Natural killer cell treated with Interleukin-12 subunit alpha and Interleukin-12 subunit beta and Interleukin-15 and Interleukin-18, amount 100 ng/mL, for 72 hours (primary cell): ENCODE measurements at regions not wholly inside any gene's neighbourhood (a gene's known extent, or its start where the extent isn't known, plus 50 kb on each side); places are given as distances from the start of the nearest gene placed in this dataset.

ENCODE experiments used
- ATAC-seq, 2 donors: fragments of 150-1000 bp; cut with Tn5 transposase in 1 of 2; sonication (Bioruptor Pico), chemical (Tn5 transposase) in 1 of 2; 2 replicates each; pipeline ENCODE4 v1.10.0; 2021
- DNase-seq: peaks from one replicate; pipeline ENCODE4 v3.0.0; 2022; ENCODE audit warnings: low spot score
- H3K27ac Mint-ChIP-seq, 2 donors: 1 replicate in 1 of 2; 2 replicates in 1 of 2; pipeline ENCODE4 v1.8.0; 2022; ENCODE audit warnings: mixed read lengths in 2 of 2, mild to moderate bottlenecking in 1 of 2, moderate library complexity in 1 of 2
- H3K27me3 Mint-ChIP-seq, 2 donors: 1 replicate in 1 of 2; 2 replicates in 1 of 2; pipeline ENCODE4 v1.8.0; 2022; ENCODE audit warnings: mixed read lengths in 2 of 2
- H3K36me3 Mint-ChIP-seq: one replicate; pipeline ENCODE4 v1.8.0; 2022; ENCODE audit warnings: mixed read lengths
- H3K4me1 Mint-ChIP-seq, 2 donors: 1 replicate in 1 of 2; 2 replicates in 1 of 2; pipeline ENCODE4 v1.8.0; 2022; ENCODE audit warnings: low read depth in 2 of 2, mixed read lengths in 2 of 2, mild to moderate bottlenecking in 1 of 2
- H3K4me3 Mint-ChIP-seq: one replicate; pipeline ENCODE4 v1.8.0; 2022; ENCODE audit warnings: mixed read lengths
- H3K9me3 Mint-ChIP-seq: 2 replicates; pipeline ENCODE4 v1.8.0; 2022; ENCODE audit warnings: mixed read lengths

- Mint-ChIP-seq H3K4me3 (no peak overlapping the region), H3K4me1 (no peaks in the 10 kb centered on the region), H3K36me3 (no peaks in the 10 kb centered on the region), H3K9me3 (no peaks in the 10 kb centered on the region), H3K27ac (no peak overlapping the region), H3K27me3 (peaks cover 34 to 58% of the 10 kb centered on the region in 2 donors)
- ATAC-seq, result no peak
- no peak for DNase-seq
Measured at GRCh38 chr5:133729800-133730199, 117.5 kb upstream of the FSTL4 start.

DNA sequence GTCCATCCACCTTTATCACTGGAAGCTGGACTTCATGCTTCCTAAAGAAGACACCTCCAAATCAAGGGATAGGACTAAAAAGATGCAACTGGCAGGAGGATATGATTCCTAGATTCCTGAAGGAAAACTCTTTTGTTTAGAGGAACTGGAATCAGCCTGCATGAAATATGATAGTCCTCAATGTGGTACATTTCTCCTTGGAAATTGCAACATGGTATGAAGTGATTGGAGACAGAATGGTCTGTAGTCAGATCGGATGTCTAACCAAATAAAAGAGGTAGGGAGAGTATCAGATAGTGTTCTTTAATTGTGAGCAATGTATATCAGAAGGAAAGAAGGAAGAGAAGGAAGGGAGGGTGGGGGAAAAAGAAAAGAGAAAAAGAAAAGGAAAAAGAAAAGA lies 116.1 kb upstream of the FSTL4 start:
- ATAC-seq (no peak), DNase-seq (no peak)
- H3K27ac Mint-ChIP-seq, result no peak overlapping the region
- H3K27me3 Mint-ChIP-seq, result peaks cover 34 to 45% of the 10 kb centered on the region in 2 donors
- H3K9me3 Mint-ChIP-seq, result no peaks in the 10 kb centered on the region
- H3K36me3 Mint-ChIP-seq, result no peaks in the 10 kb centered on the region
- H3K4me1 Mint-ChIP-seq, result no peaks in the 10 kb centered on the region
- H3K4me3 Mint-ChIP-seq, result no peak overlapping the region

- Mint-ChIP-seq H3K27ac (no peak overlapping the region), H3K27me3 (peaks cover 30 to 41% of the 10 kb centered on the region in 2 donors)
Measured at GRCh38 chr5:133727636-133728035, 115.3 kb upstream of the FSTL4 start.

DNA sequence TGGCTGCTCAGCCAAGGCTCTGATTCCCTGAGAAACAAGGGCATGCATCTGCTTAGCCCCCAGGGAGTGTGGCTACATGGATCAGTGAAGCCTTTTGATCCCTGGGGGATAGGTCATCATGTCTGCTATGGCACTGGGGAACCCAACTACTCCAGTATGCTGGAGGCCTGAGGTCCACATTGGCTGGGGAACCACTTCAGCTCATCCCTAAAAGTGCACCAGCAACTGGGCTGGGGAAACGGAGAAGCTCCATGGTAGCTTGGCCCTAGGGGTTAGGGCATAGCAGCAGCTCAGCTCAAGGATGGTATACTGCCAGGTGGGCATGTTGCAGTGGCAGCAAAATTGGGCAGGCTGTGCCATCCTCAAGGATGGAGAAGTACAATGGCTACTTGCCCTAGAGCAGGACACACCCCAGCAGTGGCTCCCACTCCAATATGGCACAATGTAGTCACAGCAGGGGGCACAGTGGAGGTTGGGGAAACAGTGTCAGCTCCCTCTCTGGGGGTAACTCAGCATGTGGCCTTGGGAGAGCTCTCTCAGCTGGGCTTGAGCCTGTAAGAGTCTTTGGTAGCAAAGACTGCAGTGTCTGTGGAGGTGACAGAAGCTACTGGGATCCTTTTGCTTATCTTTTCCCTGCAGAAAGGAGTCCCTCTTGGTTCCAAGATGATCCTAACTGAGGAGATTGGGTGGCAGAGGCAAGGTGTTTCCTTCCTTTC lies 111.5 kb upstream of the FSTL4 start:
- ATAC-seq, result no peak
- H3K27ac Mint-ChIP-seq, result no peak overlapping the region
- no peaks in the 10 kb centered on the region for H3K4me1 Mint-ChIP-seq
- no peak for DNase-seq
- H3K27me3 Mint-ChIP-seq, result peaks cover 21 to 39% of the 10 kb centered on the region in 2 donors
- no peak overlapping the region for H3K4me3 Mint-ChIP-seq
- peaks cover 21% of the 10 kb centered on the region for H3K36me3 Mint-ChIP-seq
- peaks cover 9% of the 10 kb centered on the region for H3K9me3 Mint-ChIP-seq

More at GRCh38 chr5:133727636-133728035, 115.3 kb upstream of the FSTL4 start:
- Mint-ChIP-seq H3K4me1 (no peaks in the 10 kb centered on the region), H3K4me3 (no peak overlapping the region), H3K9me3 (peaks cover 4% of the 10 kb centered on the region), H3K36me3 (no peaks in the 10 kb centered on the region)
- DNase-seq (no peak), ATAC-seq (no peak)

- ATAC-seq (no peak), DNase-seq (no peak)
- Mint-ChIP-seq H3K4me1 (no peaks in the 10 kb centered on the region), H3K36me3 (peaks cover 21% of the 10 kb centered on the region), H3K27ac (no peak overlapping the region), H3K9me3 (peaks cover 9% of the 10 kb centered on the region), H3K4me3 (no peak overlapping the region), H3K27me3 (peaks cover 22 to 32% of the 10 kb centered on the region in 2 donors)
Measured at GRCh38 chr5:133723126-133723525, 110.8 kb upstream of the FSTL4 start.

DNA sequence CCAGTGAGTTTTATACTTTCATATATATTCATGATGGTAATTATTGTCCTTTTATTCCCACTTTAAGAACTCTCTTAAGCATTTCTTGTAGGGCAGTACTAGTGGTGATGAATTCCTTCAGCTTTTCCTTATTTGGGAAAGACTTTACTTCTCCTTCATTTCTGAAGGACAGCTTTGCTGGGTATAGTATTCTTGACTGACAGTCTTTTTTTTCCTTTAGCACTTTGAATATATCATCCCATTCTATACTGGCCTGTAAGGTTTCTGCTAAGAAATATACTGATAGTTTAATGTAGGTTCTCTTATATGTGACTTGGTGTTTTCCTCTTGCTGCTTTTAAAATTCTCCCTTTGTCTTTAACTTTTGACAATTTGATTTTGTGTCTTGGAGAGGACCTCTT lies 109.0 kb upstream of the FSTL4 start:
- H3K27me3 Mint-ChIP-seq, result peaks cover 25 to 32% of the 10 kb centered on the region in 2 donors
- no peak overlapping the region for H3K4me3 Mint-ChIP-seq
- DNase-seq (no peak), ATAC-seq (no peak)
- H3K9me3 Mint-ChIP-seq, result peaks cover 9% of the 10 kb centered on the region
- H3K27ac Mint-ChIP-seq, result no peak overlapping the region
- H3K36me3 Mint-ChIP-seq, result peaks cover 21% of the 10 kb centered on the region
- no peaks in the 10 kb centered on the region for H3K4me1 Mint-ChIP-seq

GRCh38 chr5:133718457-133718856 lies 106.1 kb upstream of the FSTL4 start:
- H3K9me3 Mint-ChIP-seq, result peaks cover 9% of the 10 kb centered on the region
- peaks cover 18 to 27% of the 10 kb centered on the region in 2 donors for H3K27me3 Mint-ChIP-seq

DNA sequence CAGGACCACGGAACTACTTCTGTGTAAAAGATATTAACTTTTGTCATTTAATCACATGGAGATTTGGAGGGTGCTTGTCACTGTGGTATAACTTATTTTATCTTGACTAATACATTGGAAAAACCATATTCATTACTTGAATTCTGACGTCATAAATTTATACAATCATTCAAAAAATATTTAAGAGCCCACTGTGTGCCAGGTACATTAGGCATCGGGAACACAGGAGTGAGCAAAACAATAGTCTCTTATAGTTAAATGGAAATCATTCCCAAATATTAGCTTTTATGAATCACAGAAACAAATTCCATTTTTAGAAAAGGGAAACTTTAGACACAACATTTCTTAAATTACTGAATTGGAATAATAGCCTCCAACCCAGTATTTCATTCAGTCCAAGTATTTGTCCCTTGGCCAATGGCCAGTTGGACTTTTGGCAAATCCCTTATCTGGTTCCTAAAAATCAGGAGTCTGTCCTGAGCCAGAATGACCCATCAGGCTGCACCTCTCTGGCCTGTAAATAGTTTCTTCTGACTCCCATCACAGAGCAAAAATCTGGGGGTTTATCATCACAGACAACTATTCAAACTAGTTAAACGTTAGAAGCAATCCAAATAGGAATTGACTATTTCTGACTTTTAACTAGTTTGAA lies 104.3 kb upstream of the FSTL4 start:
- H3K9me3 Mint-ChIP-seq, result no peaks in the 10 kb centered on the region
- H3K4me3 Mint-ChIP-seq, result no peak overlapping the region
- peaks cover 10 to 13% of the 10 kb centered on the region in 2 donors for H3K27me3 Mint-ChIP-seq
- H3K4me1 Mint-ChIP-seq, result no peaks in the 10 kb centered on the region
- no peak overlapping the region for H3K27ac Mint-ChIP-seq
- peaks cover 12% of the 10 kb centered on the region for H3K36me3 Mint-ChIP-seq
- ATAC-seq, result no peak
- no peak for DNase-seq

More at GRCh38 chr5:133718457-133718856, 106.1 kb upstream of the FSTL4 start:
- no peak for DNase-seq
- Mint-ChIP-seq H3K27ac (no peak overlapping the region), H3K4me3 (no peak overlapping the region), H3K36me3 (peaks cover 21% of the 10 kb centered on the region), H3K4me1 (no peaks in the 10 kb centered on the region)
- ATAC-seq, result no peak

GRCh38 chr5:133715616-133716015 lies 103.3 kb upstream of the FSTL4 start:
- peaks cover 4 to 10% of the 10 kb centered on the region in 2 donors for H3K27me3 Mint-ChIP-seq
- H3K4me3 Mint-ChIP-seq, result no peak overlapping the region
- ATAC-seq (no peak), DNase-seq (no peak)
- H3K9me3 Mint-ChIP-seq, result no peaks in the 10 kb centered on the region
- H3K4me1 Mint-ChIP-seq, result no peaks in the 10 kb centered on the region
- H3K36me3 Mint-ChIP-seq, result peaks cover 1% of the 10 kb centered on the region
- no peak overlapping the region for H3K27ac Mint-ChIP-seq

- H3K4me1 Mint-ChIP-seq, result no peaks in the 10 kb centered on the region
- no peak overlapping the region for H3K27ac Mint-ChIP-seq
- H3K4me3 Mint-ChIP-seq, result no peak overlapping the region
- H3K36me3 Mint-ChIP-seq, result no peaks in the 10 kb centered on the region
- H3K27me3 Mint-ChIP-seq, result peaks cover 5 to 12% of the 10 kb centered on the region in 2 donors
- no peaks in the 10 kb centered on the region for H3K9me3 Mint-ChIP-seq
- ATAC-seq, result no peak
- DNase-seq, result no peak
Measured at GRCh38 chr5:133715216-133715615, 102.9 kb upstream of the FSTL4 start.

DNA sequence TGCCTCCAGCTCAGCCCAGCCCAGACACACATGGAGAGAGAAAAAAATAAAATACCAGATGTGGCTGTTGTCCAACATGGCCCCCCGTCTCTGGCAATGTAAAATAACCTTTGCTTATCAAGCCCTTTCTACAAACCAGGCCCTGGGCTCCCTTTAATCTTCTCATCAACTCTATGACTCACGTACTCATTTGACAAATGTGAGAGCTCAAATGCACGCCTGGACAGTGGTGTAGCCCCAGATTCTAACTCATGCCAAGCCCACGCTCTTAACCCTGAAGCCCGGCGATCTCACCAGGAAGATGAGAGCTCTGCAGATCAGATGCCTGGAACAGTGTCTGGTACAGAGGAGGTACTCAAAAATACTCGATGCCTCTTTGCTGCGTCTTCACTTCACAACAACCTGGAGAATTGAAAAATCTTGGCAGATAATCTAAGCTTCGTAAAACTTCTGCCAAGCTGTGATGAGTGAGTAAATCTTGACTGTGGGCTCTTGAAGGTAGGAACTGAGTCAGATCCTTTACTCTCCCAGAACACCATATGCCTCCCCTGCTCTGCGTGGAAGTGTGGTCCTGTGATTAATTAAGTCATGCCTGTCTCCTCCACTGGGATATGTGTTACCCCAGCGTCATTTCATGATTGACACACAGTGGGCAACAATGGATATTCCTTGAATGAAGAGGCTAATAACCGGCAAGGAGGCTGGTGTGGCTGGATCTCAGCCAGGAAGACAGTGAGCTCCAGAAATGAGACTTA lies 102.0 kb upstream of the FSTL4 start:
- no peaks in the 10 kb centered on the region for H3K9me3 Mint-ChIP-seq
- H3K4me1 Mint-ChIP-seq, result no peaks in the 10 kb centered on the region
- DNase-seq (no peak), ATAC-seq (peak; percentile 11 to 28)
- H3K27ac Mint-ChIP-seq, result no peak overlapping the region
- H3K4me3 Mint-ChIP-seq, result no peak overlapping the region
- peaks cover 7 to 13% of the 10 kb centered on the region in 2 donors for H3K27me3 Mint-ChIP-seq
- no peaks in the 10 kb centered on the region for H3K36me3 Mint-ChIP-seq

DNA sequence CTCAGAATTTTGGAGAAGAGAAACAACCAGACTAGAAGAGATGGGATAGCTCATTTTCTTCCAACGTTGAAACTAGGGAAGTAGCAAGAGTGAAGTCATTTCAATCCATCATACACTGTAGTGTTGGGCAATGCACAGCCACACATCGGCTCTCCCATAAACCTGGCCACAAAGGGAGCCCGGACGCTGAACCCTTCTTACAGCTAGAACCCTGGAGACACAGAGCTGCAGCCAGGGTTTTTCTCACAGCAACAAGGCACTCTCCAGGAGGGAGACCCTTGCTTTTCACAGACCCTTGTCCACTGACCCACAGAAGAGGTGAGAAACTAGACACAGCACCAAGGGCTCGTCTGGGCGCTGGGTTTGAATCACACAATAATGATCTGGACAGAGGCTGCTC lies 101.4 kb upstream of the FSTL4 start:
- no peaks in the 10 kb centered on the region for H3K36me3 Mint-ChIP-seq
- ATAC-seq (peak in 1 of 2 donors; percentile 21), DNase-seq (no peak)
- no peaks in the 10 kb centered on the region for H3K4me1 Mint-ChIP-seq
- no peaks in the 10 kb centered on the region for H3K9me3 Mint-ChIP-seq
- H3K4me3 Mint-ChIP-seq, result no peak overlapping the region
- H3K27me3 Mint-ChIP-seq, result peaks cover 7 to 13% of the 10 kb centered on the region in 2 donors
- H3K27ac Mint-ChIP-seq, result no peak overlapping the region

DNA sequence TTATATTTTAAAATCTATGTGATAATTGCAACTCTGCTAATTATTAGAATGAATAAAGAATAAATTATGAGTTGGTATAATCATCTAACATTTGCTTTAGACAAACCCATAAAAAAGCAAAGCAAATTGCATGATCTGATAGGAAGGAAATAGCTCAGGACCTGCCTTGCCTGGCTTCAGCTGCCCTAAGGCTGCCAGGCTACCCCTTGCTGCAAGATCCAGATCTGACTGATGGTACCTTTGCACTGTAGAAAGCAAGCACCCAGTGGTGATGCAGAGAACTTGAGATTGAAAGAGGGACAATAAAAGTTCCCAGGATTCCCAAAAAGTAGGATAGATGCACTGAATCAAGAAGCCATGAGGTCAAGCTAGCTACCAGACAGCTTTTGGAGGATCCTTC lies 100.9 kb upstream of the FSTL4 start:
- DNase-seq, result no peak
- H3K36me3 Mint-ChIP-seq, result no peaks in the 10 kb centered on the region
- no peaks in the 10 kb centered on the region for H3K4me1 Mint-ChIP-seq
- H3K4me3 Mint-ChIP-seq, result no peak overlapping the region
- no peaks in the 10 kb centered on the region for H3K9me3 Mint-ChIP-seq
- no peak overlapping the region for H3K27ac Mint-ChIP-seq
- no peak for ATAC-seq
- H3K27me3 Mint-ChIP-seq, result peaks cover 7 to 11% of the 10 kb centered on the region in 2 donors

GRCh38 chr5:133712562-133712961 lies 100.2 kb upstream of the FSTL4 start:
- no peaks in the 10 kb centered on the region for H3K36me3 Mint-ChIP-seq
- DNase-seq, result no peak
- H3K27me3 Mint-ChIP-seq, result peaks cover 7% of the 10 kb centered on the region in 2 donors
- no peak overlapping the region for H3K27ac Mint-ChIP-seq
- H3K9me3 Mint-ChIP-seq, result no peaks in the 10 kb centered on the region
- no peak for ATAC-seq
- H3K4me1 Mint-ChIP-seq, result no peaks in the 10 kb centered on the region
- H3K4me3 Mint-ChIP-seq, result no peak overlapping the region
